Fibroblast of the aortic adventitia (primary cell): ENCODE measurements at regions not wholly inside any gene's neighbourhood (a gene's known extent, or its start where the extent isn't known, plus 50 kb on each side); places are given as distances from the start of the nearest gene placed in this dataset.

Experiments used
- DNase-seq: peaks from one replicate; pipeline ENCODE4 v3.0.0-alpha.2; 2010; ENCODE audit warnings: low read depth
- H3K4me3 ChIP-seq: 2 replicates; pipeline ENCODE4 v1.5.1; 2011; ENCODE audit warnings: low read depth, mild to moderate bottlenecking, control low read depth, low read length, moderate library complexity
- CTCF ChIP-seq: IDR thresholded peaks from 2 replicates; pipeline ENCODE4 v1.5.1; 2011; ENCODE audit warnings: mild to moderate bottlenecking, low read length, control low read depth, inconsistent platforms; ENCODE audit not compliant: insufficient read depth

GRCh38 chr7:109997837-109998236 lies 1093.1 kb upstream of the LRRN3 start:
- H3K4me3 ChIP-seq, result no peak overlapping the region
- no peak for TF ChIP-seq CTCF
- DNase-seq, result no peak

GRCh38 chr7:110001254-110001938 lies 1089.5 kb upstream of the LRRN3 start:
- DNase-seq, result no peak
- no peak for TF ChIP-seq CTCF
- no peak overlapping the region for H3K4me3 ChIP-seq

- no peak for TF ChIP-seq CTCF
- no peak overlapping the region for H3K4me3 ChIP-seq
- DNase-seq, result no peak
Measured at GRCh38 chr7:110003827-110004226, 1087.1 kb upstream of the LRRN3 start.

GRCh38 chr7:110007320-110008063 lies 1083.4 kb upstream of the LRRN3 start:
- no peak for TF ChIP-seq CTCF
- no peak for DNase-seq
- no peak overlapping the region for H3K4me3 ChIP-seq

- no peak for TF ChIP-seq CTCF
- H3K4me3 ChIP-seq, result no peak overlapping the region
Measured at GRCh38 chr7:110010359-110010758, 1080.6 kb upstream of the LRRN3 start.

GRCh38 chr7:110017405-110017804 lies 1073.5 kb upstream of the LRRN3 start:
- no peak overlapping the region for H3K4me3 ChIP-seq
- TF ChIP-seq CTCF, result no peak
- no peak for DNase-seq

More at GRCh38 chr7:110010359-110010758, 1080.6 kb upstream of the LRRN3 start:
- no peak for DNase-seq
